ENCODE measurements at regions not wholly inside any gene's neighbourhood (a gene's known extent, or its start where the extent isn't known, plus 50 kb on each side); places are given as distances from the start of the nearest gene placed in this dataset.

- no peak for TF ChIP-seq CTCF (IDR thresholded peaks at IDR 0.05; ENCODE audit: insufficient read depth, low read depth, low read length)
- no peak for TF ChIP-seq EZH2 (IDR thresholded peaks at IDR 0.05; ENCODE audit: insufficient read depth, low read length)
Measured at GRCh38 chr6:8710668-8711431, 275.5 kb upstream of the SLC35B3 start.
